Thoracic aorta (tissue), 2 donors: ENCODE measurements at regions not wholly inside any gene's neighbourhood (a gene's known extent, or its start where the extent isn't known, plus 50 kb on each side); places are given as distances from the start of the nearest gene placed in this dataset.

ENCODE experiments used
- ATAC-seq: fragments of 150-250 bp; one replicate; pipeline ENCODE4 v1.8.0; 2017; ENCODE audit warnings: low read depth; ENCODE audit not compliant: insufficient number of reproducible peaks, low FRiP score
- DNase-seq: peaks from one replicate; pipeline ENCODE4 v3.0.0-alpha.2; 2020; ENCODE audit warnings: low spot score
- H3K27ac ChIP-seq, 2 donors: fragments of 200-600 bp; sonication (generic); 1 replicate in 1 of 2; 2 replicates in 1 of 2; pipeline ENCODE4 v1.5.1; 2016; ENCODE audit warnings: mild to moderate bottlenecking in 2 of 2, moderate library complexity in 2 of 2
- H3K27me3 ChIP-seq: fragments of 200-600 bp; sonication (generic); replicated peaks from 2 replicates; pipeline ENCODE4 v1.6.0; 2016; ENCODE audit warnings: mild to moderate bottlenecking; ENCODE audit not compliant: insufficient read depth
- H3K36me3 ChIP-seq: fragments of 200-600 bp; sonication (generic); one replicate; pipeline ENCODE4 v1.5.1; 2016
- H3K4me1 ChIP-seq, 2 donors: fragments of 200-600 bp; sonication (generic); 1 replicate in 1 of 2; 2 replicates in 1 of 2; pipeline versions ENCODE4 v1.5.1 to v1.6.0; 2016; ENCODE audit warnings: low read depth in 2 of 2, mild to moderate bottlenecking in 1 of 2; ENCODE audit not compliant: control insufficient read depth in 1 of 2
- H3K4me3 ChIP-seq: fragments of 200-600 bp; sonication (generic); 2 replicates; pipeline ENCODE4 v1.5.1; 2016; ENCODE audit warnings: mild to moderate bottlenecking
- H3K9me3 ChIP-seq: fragments of 200-600 bp; sonication (generic); 2 replicates; pipeline ENCODE4 v1.5.1; 2016
- CTCF ChIP-seq: fragments of 200-600 bp; sonication (generic); IDR thresholded peaks from one replicate; pipeline ENCODE4 v1.5.1; 2019; ENCODE audit warnings: antibody characterized with exemption

GRCh38 chr7:142459551-142459963 lies 201.7 kb upstream of the PRSS58 start:
- Histone ChIP-seq H3K4me3 (no peak overlapping the region), H3K36me3 (no peaks in the 10 kb centered on the region), H3K4me1 (no peaks in the 10 kb centered on the region), H3K27me3 (no peaks in the 10 kb centered on the region), H3K9me3 (no peaks in the 10 kb centered on the region), H3K27ac (no peak overlapping the region)
- ATAC-seq (no peak), DNase-seq (no peak)
- peak; percentile 38 for TF ChIP-seq CTCF

- Histone ChIP-seq H3K4me3 (no peak overlapping the region), H3K9me3 (no peaks in the 10 kb centered on the region), H3K4me1 (no peaks in the 10 kb centered on the region), H3K27me3 (no peaks in the 10 kb centered on the region), H3K36me3 (no peaks in the 10 kb centered on the region), H3K27ac (no peak overlapping the region)
- TF ChIP-seq CTCF: no peak
- no peak for ATAC-seq
- DNase-seq: no peak
Measured at GRCh38 chr7:142457146-142457703, 199.4 kb upstream of the PRSS58 start.

- TF ChIP-seq CTCF: no peak
- Histone ChIP-seq H3K4me1 (no peaks in the 10 kb centered on the region), H3K9me3 (no peaks in the 10 kb centered on the region), H3K27ac (no peak overlapping the region), H3K36me3 (no peaks in the 10 kb centered on the region), H3K4me3 (no peak overlapping the region), H3K27me3 (no peaks in the 10 kb centered on the region)
- ATAC-seq: no peak
- DNase-seq: no peak
Measured at GRCh38 chr7:142455392-142455791, 197.5 kb upstream of the PRSS58 start.

- no peaks in the 10 kb centered on the region for H3K9me3 ChIP-seq
- H3K36me3 ChIP-seq: no peaks in the 10 kb centered on the region
- H3K4me3 ChIP-seq: no peak overlapping the region
- no peak overlapping the region for H3K27ac ChIP-seq
- no peak for TF ChIP-seq CTCF
- H3K4me1 ChIP-seq: no peaks in the 10 kb centered on the region
- no peaks in the 10 kb centered on the region for H3K27me3 ChIP-seq
- DNase-seq (no peak), ATAC-seq (no peak)
Measured at GRCh38 chr7:142454862-142455261, 197.0 kb upstream of the PRSS58 start.

GRCh38 chr7:142452791-142453190 lies 194.9 kb upstream of the PRSS58 start:
- no peak for TF ChIP-seq CTCF
- H3K27ac ChIP-seq: no peak overlapping the region
- no peak overlapping the region for H3K4me3 ChIP-seq
- H3K27me3 ChIP-seq: no peaks in the 10 kb centered on the region
- no peaks in the 10 kb centered on the region for H3K4me1 ChIP-seq
- no peaks in the 10 kb centered on the region for H3K36me3 ChIP-seq
- ATAC-seq (no peak), DNase-seq (no peak)
- H3K9me3 ChIP-seq: no peaks in the 10 kb centered on the region
